ENCODE measurements at regions not wholly inside any gene's neighbourhood (a gene's known extent, or its start where the extent isn't known, plus 50 kb on each side); places are given as distances from the start of the nearest gene placed in this dataset.

GRCh38 chr3:110184536-110184935 lies 847.2 kb upstream of the DPPA4 start:
- no peak for TF ChIP-seq CTCF (conservative IDR thresholded peaks at IDR 0.05; ENCODE audit: low read depth, low read length)
- no peak overlapping the region for H3K4me3 ChIP-seq (ENCODE audit: low read depth, low read length)

DNA sequence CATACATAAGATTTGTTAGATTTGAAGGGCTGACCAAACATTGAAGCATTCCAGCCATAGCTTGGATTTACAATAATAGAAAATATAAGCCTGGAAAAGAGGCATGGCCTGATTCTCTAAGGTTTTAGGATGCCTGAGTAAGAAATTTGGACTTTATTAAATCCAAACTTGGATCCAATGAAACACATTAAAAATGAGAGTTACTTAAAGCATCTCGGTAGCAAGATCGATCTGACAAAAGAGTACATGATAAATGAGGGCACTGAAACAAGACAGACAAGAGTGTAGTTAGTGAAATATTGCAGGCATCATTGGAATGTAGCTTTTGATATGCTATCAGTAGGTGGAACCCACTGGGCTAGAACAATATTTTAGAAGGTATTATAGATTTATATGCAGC lies 855.7 kb upstream of the DPPA4 start:
- no peak for TF ChIP-seq CTCF (conservative IDR thresholded peaks at IDR 0.05; ENCODE audit: low read depth, low read length)
- DNase-seq (ENCODE audit: low read depth), result no peak
- H3K4me3 ChIP-seq (ENCODE audit: low read depth, low read length), result no peak overlapping the region

More at GRCh38 chr3:110184536-110184935, 847.2 kb upstream of the DPPA4 start:
- no peak for DNase-seq (ENCODE audit: low read depth)

- no peak overlapping the region for H3K4me3 ChIP-seq (ENCODE audit: low read depth, low read length)
- no peak for TF ChIP-seq CTCF (conservative IDR thresholded peaks at IDR 0.05; ENCODE audit: low read depth, low read length)
- no peak for DNase-seq (ENCODE audit: low read depth)
Observed at GRCh38 chr3:110198717-110199587, 861.6 kb upstream of the DPPA4 start.

DNA sequence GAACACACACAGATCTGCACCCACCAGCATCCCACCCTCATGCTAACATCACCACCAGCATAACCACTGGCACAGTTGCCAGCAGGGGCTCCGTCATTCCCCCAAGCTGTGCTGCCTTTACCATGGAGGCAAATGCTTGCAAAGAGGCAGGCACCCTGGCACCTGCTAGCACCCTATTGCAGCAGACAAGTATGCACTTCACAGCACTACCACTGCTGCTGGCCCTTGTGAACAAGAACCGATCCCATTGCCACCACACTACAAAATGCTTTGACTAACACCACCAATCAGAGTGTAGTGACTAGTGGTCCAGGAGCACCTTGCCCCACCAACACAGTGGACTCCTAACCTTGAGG lies 862.2 kb upstream of the DPPA4 start:
- no peak for DNase-seq (ENCODE audit: low read depth)
- no peak overlapping the region for H3K4me3 ChIP-seq (ENCODE audit: low read depth, low read length)
- TF ChIP-seq CTCF (conservative IDR thresholded peaks at IDR 0.05; ENCODE audit: low read depth, low read length), result no peak

GRCh38 chr3:110210086-110210660 lies 861.4 kb upstream of the NECTIN3 start:
- H3K4me3 ChIP-seq (ENCODE audit: low read depth, low read length), result no peak overlapping the region
- TF ChIP-seq CTCF (conservative IDR thresholded peaks at IDR 0.05; ENCODE audit: low read depth, low read length), result no peak
- no peak for DNase-seq (ENCODE audit: low read depth)

- H3K4me3 ChIP-seq (ENCODE audit: low read depth, low read length), result no peak overlapping the region
- no peak for DNase-seq (ENCODE audit: low read depth)
- no peak for TF ChIP-seq CTCF (conservative IDR thresholded peaks at IDR 0.05; ENCODE audit: low read depth, low read length)
Observed at GRCh38 chr3:110226645-110227044, 845.0 kb upstream of the NECTIN3 start.

GRCh38 chr3:110227991-110228390 lies 843.6 kb upstream of the NECTIN3 start:
- no peak overlapping the region for H3K4me3 ChIP-seq (ENCODE audit: low read depth, low read length)
- no peak for TF ChIP-seq CTCF (conservative IDR thresholded peaks at IDR 0.05; ENCODE audit: low read depth, low read length)
- DNase-seq (ENCODE audit: low read depth), result no peak

Data from epithelial cell of proximal tubule (primary cell).